ENCODE measurements at regions not wholly inside any gene's neighbourhood (a gene's known extent, or its start where the extent isn't known, plus 50 kb on each side); places are given as distances from the start of the nearest gene placed in this dataset.

DNA sequence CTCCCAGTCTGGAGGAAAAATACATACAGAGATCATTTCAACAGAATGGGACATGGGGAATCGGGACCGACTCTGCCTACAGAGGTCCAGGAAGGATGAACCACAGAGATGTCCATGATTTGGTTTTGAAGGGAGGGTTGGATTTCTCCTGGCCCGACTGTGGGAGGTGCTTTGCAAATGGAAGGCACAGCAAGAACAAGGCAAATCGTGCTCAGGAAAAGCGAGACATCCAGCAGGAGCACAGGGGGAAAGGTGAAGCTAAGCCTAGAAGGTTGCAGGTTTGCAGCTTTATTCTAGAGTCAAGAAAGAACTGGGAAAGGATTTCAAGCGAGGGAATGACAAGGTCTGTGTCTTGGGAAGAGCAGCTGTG, 181.9 kb downstream of the OPA1 start:
- DNase-seq (ENCODE audit: low spot score) = no peak
- Histone ChIP-seq H3K9me3 (no peaks in the 10 kb centered on the region), H3K4me3 (no peak overlapping the region), H3K27ac (no peak overlapping the region), H3K36me3 (no peaks in the 10 kb centered on the region), H3K27me3 (replicated peaks; ENCODE audit: insufficient read depth) (no peaks in the 10 kb centered on the region), H3K4me1 (replicated peaks) (no peaks in the 10 kb centered on the region)
- intact Hi-C loops (cut with DNase I) = loop anchor here (10.0 kb wide), 1 partner anchor 110 kb away; no protein-coding TSS in a partner anchor
- 89% methylated on average over 6 of the region's 6 CpGs for WGBS
- TF ChIP-seq POLR2AphosphoS5 (IDR thresholded peaks at IDR 0.05) = no peak
- TF ChIP-seq, protein P1, sequence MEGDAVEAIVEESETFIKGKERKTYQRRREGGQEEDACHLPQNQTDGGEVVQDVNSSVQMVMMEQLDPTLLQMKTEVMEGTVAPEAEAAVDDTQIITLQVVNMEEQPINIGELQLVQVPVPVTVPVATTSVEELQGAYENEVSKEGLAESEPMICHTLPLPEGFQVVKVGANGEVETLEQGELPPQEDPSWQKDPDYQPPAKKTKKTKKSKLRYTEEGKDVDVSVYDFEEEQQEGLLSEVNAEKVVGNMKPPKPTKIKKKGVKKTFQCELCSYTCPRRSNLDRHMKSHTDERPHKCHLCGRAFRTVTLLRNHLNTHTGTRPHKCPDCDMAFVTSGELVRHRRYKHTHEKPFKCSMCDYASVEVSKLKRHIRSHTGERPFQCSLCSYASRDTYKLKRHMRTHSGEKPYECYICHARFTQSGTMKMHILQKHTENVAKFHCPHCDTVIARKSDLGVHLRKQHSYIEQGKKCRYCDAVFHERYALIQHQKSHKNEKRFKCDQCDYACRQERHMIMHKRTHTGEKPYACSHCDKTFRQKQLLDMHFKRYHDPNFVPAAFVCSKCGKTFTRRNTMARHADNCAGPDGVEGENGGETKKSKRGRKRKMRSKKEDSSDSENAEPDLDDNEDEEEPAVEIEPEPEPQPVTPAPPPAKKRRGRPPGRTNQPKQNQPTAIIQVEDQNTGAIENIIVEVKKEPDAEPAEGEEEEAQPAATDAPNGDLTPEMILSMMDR (IDR thresholded peaks at IDR 0.05) = no peak
- no peak for TF ChIP-seq POLR2A (IDR thresholded peaks at IDR 0.05)

DNA sequence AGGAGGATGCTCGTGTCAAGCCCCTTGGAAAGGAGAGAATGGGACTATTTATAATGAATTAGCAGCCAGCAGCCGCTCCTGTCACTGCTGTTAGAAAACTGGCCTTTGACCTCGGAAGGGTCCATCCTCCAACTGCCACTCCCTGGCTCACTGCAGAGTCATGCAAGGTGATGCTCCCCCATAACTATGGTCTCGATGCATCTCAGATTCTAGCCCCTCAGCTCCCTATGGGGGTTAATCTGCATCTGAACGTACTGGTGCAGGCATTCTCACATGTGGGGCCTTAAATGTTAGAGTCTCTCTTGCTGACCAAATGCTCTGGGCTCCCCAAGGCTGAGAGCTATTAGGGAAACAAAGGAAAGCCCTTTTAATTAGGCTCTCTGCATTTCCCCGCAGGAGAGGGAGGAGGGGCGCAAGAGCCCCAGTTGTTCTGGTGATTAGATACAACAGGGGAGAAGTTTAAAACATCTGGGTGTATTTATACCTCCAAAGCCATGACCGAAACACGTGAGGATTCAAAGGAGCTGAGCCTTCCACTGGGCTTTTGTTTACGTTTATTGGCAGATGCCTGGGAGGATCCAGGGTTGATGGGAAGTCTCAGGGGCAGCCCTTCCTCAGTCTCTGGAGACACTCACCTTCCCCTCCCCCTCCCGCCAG, 182.5 kb downstream of the OPA1 start:
- Histone ChIP-seq H3K27ac (no peak overlapping the region), H3K27me3 (replicated peaks; ENCODE audit: insufficient read depth) (no peaks in the 10 kb centered on the region), H3K4me1 (replicated peaks) (no peaks in the 10 kb centered on the region), H3K9me3 (no peaks in the 10 kb centered on the region), H3K4me3 (no peak overlapping the region), H3K36me3 (no peaks in the 10 kb centered on the region)
- intact Hi-C loops (cut with DNase I) = loop anchor here (10.0 kb wide), 1 partner anchor 111 kb away; no protein-coding TSS in a partner anchor
- DNase-seq (ENCODE audit: low spot score) = no peak
- 91% methylated on average over 11 of the region's 11 CpGs for whole genome bisulfite sequencing
- TF ChIP-seq POLR2AphosphoS5 (IDR thresholded peaks at IDR 0.05) = no peak
- TF ChIP-seq POLR2A (IDR thresholded peaks at IDR 0.05) = no peak
- TF ChIP-seq, protein P1 (IDR thresholded peaks at IDR 0.05) = no peak

DNA sequence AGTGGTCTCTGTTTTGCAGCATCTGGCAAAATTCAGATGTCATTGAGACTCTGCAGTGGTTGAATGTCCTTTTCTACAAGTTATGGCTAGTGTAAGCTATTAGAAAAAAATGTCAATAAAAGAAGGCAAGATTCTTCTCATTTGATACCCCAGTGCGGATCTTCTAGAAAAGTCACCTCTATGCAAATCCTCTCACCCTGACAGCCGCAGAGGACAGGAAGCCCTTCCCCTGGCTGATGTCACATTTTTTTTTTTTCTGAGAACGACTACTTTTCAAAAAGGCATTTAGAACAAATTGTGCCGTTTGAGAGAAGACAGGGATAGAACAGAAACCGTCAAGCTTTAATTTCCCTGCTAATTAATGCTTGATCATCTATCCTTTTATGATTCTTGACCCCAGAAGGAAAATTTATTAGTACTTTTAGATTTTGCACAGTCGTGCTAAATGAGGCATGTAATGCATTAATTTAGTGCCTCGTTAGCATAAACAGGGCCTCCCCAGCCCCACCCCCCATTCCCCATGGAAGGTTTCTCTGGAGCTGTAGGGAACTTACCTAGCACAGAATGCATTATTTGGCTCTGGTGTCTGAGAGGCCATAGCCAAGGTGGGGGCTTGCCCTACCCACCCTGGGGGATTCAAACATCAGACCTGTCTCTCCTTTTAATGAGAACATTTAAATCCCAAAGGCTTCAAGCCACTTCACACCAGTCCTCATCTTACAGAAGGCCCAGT, 183.8 kb downstream of the OPA1 start:
- Histone ChIP-seq H3K27me3 (replicated peaks; ENCODE audit: insufficient read depth) (no peaks in the 10 kb centered on the region), H3K27ac (no peak overlapping the region), H3K36me3 (no peaks in the 10 kb centered on the region), H3K4me1 (replicated peaks) (no peaks in the 10 kb centered on the region), H3K9me3 (no peaks in the 10 kb centered on the region), H3K4me3 (no peak overlapping the region)
- TF ChIP-seq POLR2A (IDR thresholded peaks at IDR 0.05) = no peak
- TF ChIP-seq, protein P1 (IDR thresholded peaks at IDR 0.05) = no peak
- TF ChIP-seq POLR2AphosphoS5 (IDR thresholded peaks at IDR 0.05) = no peak
- intact Hi-C loops (cut with DNase I) = loop anchor here (10.0 kb wide), 1 partner anchor 112 kb away; no protein-coding TSS in a partner anchor
- WGBS = 61% methylated on average over 7 of the region's 7 CpGs
- no peak for DNase-seq (ENCODE audit: low spot score)

- WGBS = 60% methylated on average over 9 of the region's 9 CpGs
- Histone ChIP-seq H3K4me1 (replicated peaks) (no peaks in the 10 kb centered on the region), H3K27ac (no peak overlapping the region), H3K9me3 (no peaks in the 10 kb centered on the region), H3K36me3 (no peaks in the 10 kb centered on the region), H3K4me3 (no peak overlapping the region), H3K27me3 (replicated peaks; ENCODE audit: insufficient read depth) (no peaks in the 10 kb centered on the region)
- TF ChIP-seq POLR2A (IDR thresholded peaks at IDR 0.05) (no peak), POLR2AphosphoS5 (IDR thresholded peaks at IDR 0.05) (no peak)
- TF ChIP-seq, protein P1 (IDR thresholded peaks at IDR 0.05) = no peak
- intact Hi-C loops (cut with DNase I) = loop anchor here (10.0 kb wide), 1 partner anchor 113 kb away; no protein-coding TSS in a partner anchor
- DNase-seq (ENCODE audit: low spot score) = no peak
Observed at GRCh38 chr3:193777524-193777923, 184.5 kb downstream of the OPA1 start.

Data from prostate gland (tissue), 2 donors.